ENCODE measurements at regions not wholly inside any gene's neighbourhood (a gene's known extent, or its start where the extent isn't known, plus 50 kb on each side); places are given as distances from the start of the nearest gene placed in this dataset.
"Not testable (repeated sequence)": the region's sequence is repeated elsewhere in the genome, so short reads cannot be mapped to it uniquely, and the experiment has no call there.

DNA sequence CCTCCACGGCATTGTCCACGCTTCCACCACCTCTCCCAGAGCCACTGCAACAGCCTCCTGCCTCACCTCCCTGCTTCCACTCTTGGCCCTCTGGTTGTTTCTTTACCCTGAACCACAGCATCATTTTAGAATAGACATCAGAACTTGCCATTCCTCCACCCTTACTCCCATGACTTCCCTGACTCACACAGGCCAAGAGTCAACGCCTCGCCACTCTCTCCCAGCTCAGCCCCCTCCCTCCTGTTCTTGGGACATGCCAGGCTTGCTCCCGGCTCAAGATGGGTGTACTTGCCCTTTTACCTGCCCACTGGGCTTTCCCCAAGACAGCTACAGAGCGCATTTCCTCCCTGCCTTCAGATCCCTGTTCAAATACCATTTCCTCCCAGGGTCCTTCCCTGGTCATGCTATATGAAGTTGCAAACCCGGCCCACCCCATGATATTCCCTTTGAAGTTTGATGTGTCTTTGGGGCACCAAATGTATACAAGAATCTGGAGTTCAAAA is 429.1 kb downstream of the RPS24 start:
- Mint-ChIP-seq H3K27me3 (peaks cover 9 to 27% of the 10 kb centered on the region in 2 donors), H3K9me3 (peaks cover 2 to 4% of the 10 kb centered on the region in 2 donors), H3K36me3 (no peaks in the 10 kb centered on the region), H3K4me1 (no peaks in the 10 kb centered on the region), H3K27ac (no peak overlapping the region), H3K4me3 (no peak overlapping the region)
- no peak for DNase-seq
- no peak for ATAC-seq (replicated peaks)

DNA sequence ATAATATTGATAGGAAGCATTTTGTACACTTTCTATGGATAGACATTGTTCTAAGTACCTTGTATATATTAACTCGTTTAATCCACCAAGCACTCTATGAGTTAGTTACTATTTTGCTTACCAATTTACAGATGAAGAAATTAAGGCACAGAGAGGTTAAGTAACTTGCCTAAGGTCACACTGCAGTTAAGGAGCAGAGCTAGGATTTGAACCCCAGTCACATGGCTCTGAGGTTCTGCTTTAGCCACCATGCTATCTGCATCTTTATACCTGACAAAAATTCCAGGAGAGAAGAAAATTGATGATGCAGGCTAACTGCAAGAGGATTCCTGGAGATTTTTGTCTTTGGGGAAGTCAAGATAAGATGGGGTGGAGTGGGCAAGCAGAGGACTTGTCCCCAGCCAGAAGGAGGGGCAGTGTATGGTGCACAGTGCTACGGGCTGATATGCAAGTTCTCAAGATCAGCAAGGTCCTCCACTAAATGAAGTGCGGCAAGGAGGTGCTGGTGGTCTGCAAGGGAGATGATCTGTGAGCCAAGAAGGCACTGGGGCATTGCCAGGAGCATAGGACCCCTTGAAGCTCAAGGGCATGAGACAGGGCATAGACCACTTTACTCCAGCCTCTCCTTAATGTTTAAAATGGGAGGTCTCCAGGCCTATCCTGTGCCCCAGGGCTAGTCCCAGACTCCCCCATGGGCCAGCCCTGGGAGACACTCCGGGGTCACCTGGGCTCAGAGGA is 430.6 kb downstream of the RPS24 start:
- Mint-ChIP-seq H3K4me1 (no peaks in the 10 kb centered on the region), H3K36me3 (no peaks in the 10 kb centered on the region), H3K27ac (no peak overlapping the region), H3K4me3 (no peak overlapping the region), H3K27me3 (peaks cover 9 to 27% of the 10 kb centered on the region in 2 donors), H3K9me3 (peaks cover 2 to 4% of the 10 kb centered on the region in 2 donors)
- ATAC-seq (replicated peaks) (no peak), DNase-seq (no peak)

- H3K9me3 Mint-ChIP-seq, result peaks cover 2 to 4% of the 10 kb centered on the region in 2 donors
- no peaks in the 10 kb centered on the region for H3K36me3 Mint-ChIP-seq
- no peak overlapping the region for H3K4me3 Mint-ChIP-seq
- H3K27me3 Mint-ChIP-seq, result peaks cover 9 to 27% of the 10 kb centered on the region in 2 donors
- H3K4me1 Mint-ChIP-seq, result no peaks in the 10 kb centered on the region
- ATAC-seq (replicated peaks), result no peak
- DNase-seq, result no peak
- H3K27ac Mint-ChIP-seq, result no peak overlapping the region
These were observed 431.2 kb downstream of the RPS24 start for GRCh38 chr10:78464856-78465267.

DNA sequence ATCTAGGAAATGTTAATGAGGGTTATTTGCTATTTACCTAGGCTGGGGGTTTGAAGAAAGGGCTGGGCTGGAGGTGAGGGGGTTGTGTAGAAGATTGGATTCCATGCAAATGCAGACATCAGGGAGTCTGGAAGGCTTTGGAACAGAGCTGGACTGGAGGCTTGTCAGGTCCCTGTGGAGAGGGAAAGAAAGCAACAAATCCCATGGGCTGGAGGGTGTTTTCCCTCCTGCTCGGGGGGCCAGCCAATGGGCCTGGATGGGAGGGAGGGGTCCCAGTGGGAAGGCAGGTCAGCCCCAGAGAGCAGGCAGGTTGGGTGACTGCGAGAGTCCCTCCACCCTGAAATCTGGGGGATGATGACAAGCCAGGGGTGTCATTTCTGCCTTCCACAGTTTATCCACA is 431.8 kb downstream of the RPS24 start:
- Mint-ChIP-seq H3K27ac (no peak overlapping the region), H3K36me3 (no peaks in the 10 kb centered on the region), H3K27me3 (peaks cover 9 to 27% of the 10 kb centered on the region in 2 donors), H3K4me1 (no peaks in the 10 kb centered on the region), H3K9me3 (peaks cover 2 to 4% of the 10 kb centered on the region in 2 donors), H3K4me3 (no peak overlapping the region)
- ATAC-seq (replicated peaks), result no peak
- no peak for DNase-seq

- no peaks in the 10 kb centered on the region for H3K36me3 Mint-ChIP-seq
- no peak overlapping the region for H3K4me3 Mint-ChIP-seq
- H3K27ac Mint-ChIP-seq, result peak overlapping the region; percentile 20
- ATAC-seq (replicated peaks) (no peak), DNase-seq (no peak)
- no peaks in the 10 kb centered on the region for H3K4me1 Mint-ChIP-seq
- H3K9me3 Mint-ChIP-seq, result peaks cover 2 to 4% of the 10 kb centered on the region in 2 donors
- H3K27me3 Mint-ChIP-seq, result peaks cover 5 to 18% of the 10 kb centered on the region in 2 donors
These were observed 433.9 kb downstream of the RPS24 start for GRCh38 chr10:78467496-78468106.

GRCh38 chr10:78468731-78469130 is 435.1 kb downstream of the RPS24 start:
- not testable (repeated sequence) for H3K4me1 Mint-ChIP-seq

GRCh38 chr10:78470267-78471103 is 436.8 kb downstream of the RPS24 start:
- H3K9me3 Mint-ChIP-seq, result peaks cover 2 to 4% of the 10 kb centered on the region in 2 donors
- H3K4me3 Mint-ChIP-seq, result no peak overlapping the region
- H3K4me1 Mint-ChIP-seq, result no peaks in the 10 kb centered on the region
- H3K36me3 Mint-ChIP-seq, result no peaks in the 10 kb centered on the region
- H3K27me3 Mint-ChIP-seq, result peaks cover 0 to 4% of the 10 kb centered on the region in 2 donors
- DNase-seq (no peak), ATAC-seq (replicated peaks) (no peak)
- H3K27ac Mint-ChIP-seq, result no peak overlapping the region

More at GRCh38 chr10:78468731-78469130, 435.1 kb downstream of the RPS24 start:
- H3K9me3 Mint-ChIP-seq; ATAC-seq (replicated peaks); DNase-seq; H3K36me3 Mint-ChIP-seq; H3K4me3 Mint-ChIP-seq; H3K27ac Mint-ChIP-seq: not testable (repeated sequence)
- peaks cover 1 to 11% of the 10 kb centered on the region in 2 donors for H3K27me3 Mint-ChIP-seq

DNA sequence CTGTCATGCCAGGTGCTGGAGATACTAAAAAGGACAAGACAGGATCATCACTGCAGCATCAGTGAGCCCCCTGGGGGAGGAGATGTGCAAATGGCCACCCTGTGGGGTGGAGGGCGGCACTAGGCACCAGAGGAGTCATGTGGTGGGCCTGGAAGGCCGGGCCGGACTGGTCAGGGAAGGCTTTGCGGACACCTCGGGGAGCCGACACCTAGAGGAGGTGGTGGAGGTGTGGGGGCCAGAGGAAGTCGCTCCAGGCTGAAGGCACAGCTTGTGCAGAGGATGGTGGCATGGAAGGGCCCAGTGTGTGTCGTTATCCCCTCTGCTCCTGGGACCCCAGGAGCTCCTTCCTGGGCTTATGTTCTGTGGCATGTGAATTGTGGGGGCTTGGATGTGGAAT is 437.7 kb downstream of the RPS24 start:
- Mint-ChIP-seq H3K27me3 (peaks cover 4 to 7% of the 10 kb centered on the region in 2 donors), H3K36me3 (no peaks in the 10 kb centered on the region), H3K4me1 (no peaks in the 10 kb centered on the region), H3K27ac (no peak overlapping the region), H3K9me3 (peaks cover 2 to 4% of the 10 kb centered on the region in 2 donors), H3K4me3 (no peak overlapping the region)
- ATAC-seq (replicated peaks) (no peak), DNase-seq (no peak)

DNA sequence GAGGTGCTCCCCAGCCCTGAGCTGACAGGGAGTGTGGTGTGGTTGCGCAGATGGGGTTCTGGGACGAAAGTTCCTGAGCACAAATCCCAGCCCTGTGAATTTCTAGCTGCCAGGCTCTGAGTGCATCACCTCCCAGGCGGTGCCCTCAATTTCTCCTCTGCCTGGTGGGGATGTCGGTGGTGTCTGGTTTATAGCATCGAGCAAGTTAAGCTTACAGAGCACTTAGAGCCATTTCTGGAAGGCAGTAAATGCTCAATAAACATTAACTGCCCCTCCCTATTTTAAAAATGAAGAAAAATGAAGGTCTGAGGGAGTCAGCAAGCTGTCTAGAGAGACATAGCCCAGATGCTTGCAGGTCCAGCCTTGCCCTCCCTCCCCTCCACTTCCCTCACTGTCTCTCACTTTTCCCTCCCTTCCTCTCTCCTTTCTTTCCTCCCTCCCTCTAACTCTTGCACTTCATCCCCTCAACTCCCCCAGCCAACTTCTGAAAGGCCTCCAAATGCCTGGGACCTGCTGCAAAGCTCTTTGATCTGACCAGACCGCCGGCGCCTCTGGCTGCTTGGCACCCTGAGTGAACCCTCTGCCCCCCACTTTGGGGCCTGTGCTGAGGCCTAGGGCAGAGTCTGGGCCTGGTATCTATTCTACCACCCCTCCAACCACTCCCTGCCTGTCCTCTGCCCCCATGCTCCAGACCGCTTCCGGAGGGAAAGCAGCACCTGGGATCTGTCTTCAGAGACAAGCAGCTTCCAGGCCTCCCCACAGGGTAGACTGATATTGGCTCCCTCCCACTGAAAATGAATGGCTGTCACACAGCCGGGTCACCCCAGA is 438.3 kb downstream of the RPS24 start:
- peaks cover 2 to 4% of the 10 kb centered on the region in 2 donors for H3K9me3 Mint-ChIP-seq
- H3K36me3 Mint-ChIP-seq, result no peaks in the 10 kb centered on the region
- H3K4me1 Mint-ChIP-seq, result no peaks in the 10 kb centered on the region
- peaks cover 4 to 7% of the 10 kb centered on the region in 2 donors for H3K27me3 Mint-ChIP-seq
- no peak overlapping the region for H3K4me3 Mint-ChIP-seq
- H3K27ac Mint-ChIP-seq, result no peak overlapping the region
- ATAC-seq (replicated peaks) (no peak), DNase-seq (no peak)

DNA sequence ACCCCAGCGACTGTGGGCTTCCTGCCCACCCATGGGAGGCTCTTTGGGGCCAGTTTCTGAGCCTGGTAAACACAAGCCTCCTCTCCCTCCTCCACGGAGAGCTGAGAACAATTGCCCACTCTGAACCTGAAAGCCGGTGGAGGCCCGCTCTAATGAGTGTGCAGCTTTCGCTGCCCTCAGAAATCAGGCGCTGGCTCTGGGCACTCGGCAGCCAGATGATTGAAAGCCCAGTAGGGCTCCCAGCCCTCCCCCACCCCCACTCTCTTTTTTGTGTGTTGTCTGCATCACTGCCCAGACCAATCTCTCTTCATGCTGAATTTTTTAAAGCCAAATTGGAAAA is 438.9 kb downstream of the RPS24 start:
- Mint-ChIP-seq H3K9me3 (peaks cover 0 to 1% of the 10 kb centered on the region in 2 donors), H3K4me3 (no peak overlapping the region), H3K27ac (no peak overlapping the region), H3K27me3 (peaks cover 9 to 10% of the 10 kb centered on the region in 2 donors), H3K36me3 (no peaks in the 10 kb centered on the region), H3K4me1 (no peaks in the 10 kb centered on the region)
- ATAC-seq (replicated peaks) (no peak), DNase-seq (no peak)

- no peak overlapping the region for H3K4me3 Mint-ChIP-seq
- peaks cover 9 to 12% of the 10 kb centered on the region in 2 donors for H3K27me3 Mint-ChIP-seq
- H3K36me3 Mint-ChIP-seq, result no peaks in the 10 kb centered on the region
- no peak overlapping the region for H3K27ac Mint-ChIP-seq
- no peaks in the 10 kb centered on the region for H3K4me1 Mint-ChIP-seq
- no peak for ATAC-seq (replicated peaks)
- no peaks in the 10 kb centered on the region for H3K9me3 Mint-ChIP-seq
- DNase-seq, result no peak
These were observed 439.3 kb downstream of the RPS24 start for GRCh38 chr10:78473006-78473405.

- Mint-ChIP-seq H3K9me3 (no peaks in the 10 kb centered on the region), H3K4me3 (no peak overlapping the region), H3K27ac (no peak overlapping the region), H3K36me3 (no peaks in the 10 kb centered on the region), H3K27me3 (peaks cover 12 to 20% of the 10 kb centered on the region in 2 donors), H3K4me1 (no peaks in the 10 kb centered on the region)
- no peak for DNase-seq
- ATAC-seq (replicated peaks), result no peak
These were observed 441.1 kb downstream of the RPS24 start for GRCh38 chr10:78474743-78475142.

DNA sequence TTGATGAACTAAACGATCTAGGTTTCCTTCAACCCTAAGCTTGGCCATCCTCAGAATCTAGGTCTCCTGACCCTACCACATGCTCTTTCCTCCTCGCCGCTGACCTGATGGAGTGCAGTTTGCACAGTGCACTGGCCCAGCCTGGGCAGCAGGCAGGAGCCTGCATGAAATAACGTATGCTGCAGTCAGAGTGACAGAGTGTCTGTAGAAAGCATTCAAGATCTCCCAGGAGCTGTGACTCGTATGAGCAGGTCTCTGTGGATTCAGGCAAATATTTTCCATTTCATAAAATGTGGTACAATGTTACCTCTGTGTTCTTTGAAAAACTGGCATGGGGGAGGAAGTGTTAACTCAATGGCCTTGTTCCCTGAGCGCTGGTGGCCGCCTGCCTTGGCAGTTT is 441.8 kb downstream of the RPS24 start:
- no peak for ATAC-seq (replicated peaks)
- H3K4me3 Mint-ChIP-seq, result no peak overlapping the region
- no peaks in the 10 kb centered on the region for H3K4me1 Mint-ChIP-seq
- DNase-seq, result no peak
- no peaks in the 10 kb centered on the region for H3K36me3 Mint-ChIP-seq
- no peaks in the 10 kb centered on the region for H3K9me3 Mint-ChIP-seq
- H3K27ac Mint-ChIP-seq, result no peak overlapping the region
- peaks cover 12 to 26% of the 10 kb centered on the region in 2 donors for H3K27me3 Mint-ChIP-seq

DNA sequence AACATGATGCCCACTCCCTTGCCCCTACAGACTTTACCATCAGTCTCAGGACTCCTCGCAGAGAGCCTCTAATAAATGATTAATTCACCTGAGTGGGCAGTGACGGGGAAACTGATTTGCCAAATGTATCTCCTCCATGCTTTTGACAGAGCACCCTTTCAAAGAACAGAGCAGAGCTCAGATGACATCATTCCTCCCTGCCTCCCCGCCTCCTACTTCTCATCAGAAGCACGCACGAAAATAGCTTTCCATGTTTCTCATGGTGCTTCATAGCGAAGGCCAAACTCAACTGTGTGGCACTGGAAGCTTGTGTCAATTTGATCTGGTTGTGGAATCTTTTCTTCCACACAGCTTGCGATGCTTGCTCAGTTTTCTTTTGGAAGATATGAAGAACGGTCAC is 442.5 kb downstream of the RPS24 start:
- DNase-seq (no peak), ATAC-seq (replicated peaks) (no peak)
- Mint-ChIP-seq H3K4me3 (no peak overlapping the region), H3K27me3 (peaks cover 12 to 32% of the 10 kb centered on the region in 2 donors), H3K9me3 (no peaks in the 10 kb centered on the region), H3K4me1 (no peaks in the 10 kb centered on the region), H3K27ac (no peak overlapping the region), H3K36me3 (no peaks in the 10 kb centered on the region)
